HepG2 (cell line): ENCODE measurements at regions not wholly inside any gene's neighbourhood (a gene's known extent, or its start where the extent isn't known, plus 50 kb on each side); places are given as distances from the start of the nearest gene placed in this dataset.

Experiments used
- ATAC-seq: fragments of 200-7000 bp; cut with Tn5 transposase; 3 replicates; pipeline ENCODE4 v1.9.1; 2020; ENCODE audit warnings: mild to moderate bottlenecking, moderate library complexity
- BruUV-seq: library from RNA; stranded (reverse); fragments of 400-500 nt; replicated peaks from 2 replicates; lab custom pipeline; 2021; lab: Mats Ljungman, UMichigan
- CTCF ChIA-PET: fragments of 300-600 bp; formaldehyde crosslinking; extraction: SDS; loops from one replicate; lab custom pipeline; 2021; ENCODE audit warnings: low total read pairs, inconsistent platforms, low intra/inter-chr PET ratio; lab: Yijun Ruan, JAX
- POLR2A ChIA-PET: fragments of 350-600 bp; sonication (Branson Sonifier 250); formaldehyde crosslinking; loops from one replicate; lab custom pipeline; 2020; ENCODE audit warnings: antibody characterized with exemption, inconsistent platforms; lab: Yijun Ruan, JAX
- DNase-seq: peaks from one replicate; pipeline ENCODE4 v3.0.0-alpha.2; 2015; ENCODE audit warnings: low spot score
- FAIRE-seq: peaks from 3 replicates; lab custom pipeline; 2011; peaks lifted over from hg19 to GRCh38; lab: Jason Lieb, UNC
- H2AFZ ChIP-seq: one replicate; pipeline ENCODE4 v1.6.1; 2011; ENCODE audit warnings: low read length, inconsistent platforms
- H3K27ac ChIP-seq: fragments of 300-600 bp; 3 replicates; pipeline ENCODE4 v1.8.0; 2011; ENCODE audit warnings: mixed run types, mild to moderate bottlenecking, mixed read lengths, low read length, inconsistent platforms; ENCODE audit not compliant: insufficient read depth; ENCODE audit errors: extremely low read length
- H3K27me3 ChIP-seq, 2 experiments: fragments of 200-600 bp in 1 of 2; 2 replicates in 1 of 2; 3 replicates in 1 of 2; pipeline versions ENCODE4 v1.6.0 to v1.8.0; 2011; ENCODE audit warnings: low read length in 2 of 2, mild to moderate bottlenecking in 2 of 2, moderate library complexity in 2 of 2, inconsistent platforms in 1 of 2; ENCODE audit not compliant: insufficient read depth in 2 of 2, control insufficient read depth in 1 of 2
- H3K36me3 ChIP-seq, 2 experiments: fragments of 200-600 bp in 1 of 2; replicated peaks in 1 of 2; 2 replicates in 1 of 2; 3 replicates in 1 of 2; pipeline versions ENCODE4 v1.5.1 to v1.8.0; 2011; ENCODE audit warnings: low read length in 2 of 2, inconsistent platforms in 1 of 2; ENCODE audit not compliant: insufficient read depth in 2 of 2, control insufficient read depth in 1 of 2
- H3K4me1 ChIP-seq: 2 replicates; pipeline ENCODE4 v1.5.1; 2012; ENCODE audit warnings: low read length, inconsistent platforms; ENCODE audit not compliant: insufficient read depth
- H3K4me2 ChIP-seq: 2 replicates; pipeline ENCODE4 v1.6.0; 2011; ENCODE audit warnings: low read depth, low read length, inconsistent platforms
- H3K4me3 ChIP-seq, 3 experiments: fragments of 200-600 bp in 1 of 3; sonication (generic), shearing (Covaris generic) in 1 of 3; replicated peaks in 1 of 3; 2 replicates each; pipeline ENCODE4 v1.5.1; 2011 to 2016; ENCODE audit warnings: low read length in 3 of 3, inconsistent platforms in 2 of 3, low read depth in 2 of 3, mild to moderate bottlenecking in 2 of 3, control low read depth in 1 of 3, mixed read lengths in 1 of 3; ENCODE audit not compliant: insufficient read depth in 1 of 3
- H3K79me2 ChIP-seq: one replicate; pipeline ENCODE4 v1.6.1; 2011; ENCODE audit warnings: low read length, inconsistent platforms; ENCODE audit not compliant: insufficient read depth
- H3K9ac ChIP-seq: 2 replicates; pipeline ENCODE4 v1.6.0; 2011; ENCODE audit warnings: mild to moderate bottlenecking, low read depth, low read length, inconsistent platforms; ENCODE audit not compliant: insufficient read depth
- H3K9me3 ChIP-seq: 2 replicates; pipeline ENCODE4 v1.5.1; 2012; ENCODE audit warnings: mild to moderate bottlenecking, low read length
- H4K20me1 ChIP-seq: 2 replicates; pipeline ENCODE4 v1.6.0; 2011; ENCODE audit warnings: inconsistent platforms, mild to moderate bottlenecking, low read length, moderate library complexity; ENCODE audit not compliant: insufficient read depth
- CEBPB ChIP-seq: IDR thresholded peaks from 2 replicates; pipeline ENCODE4 v1.6.1; 2011; ENCODE audit warnings: low read depth, low read length, improper control_type of control experiment, borderline replicate concordance
- GTF3A ChIP-seq: sonication (generic); formaldehyde crosslinking; conservative IDR thresholded peaks from 2 replicates; pipeline ENCODE4 v1.4.0; 2020; ENCODE audit warnings: mild to moderate bottlenecking, missing genetic modification reagents
- NR1H2 ChIP-seq: sonication (generic); formaldehyde crosslinking; IDR thresholded peaks from 2 replicates; pipeline ENCODE4 v1.8.1; 2022; ENCODE audit warnings: low read depth, missing genetic modification reagents, borderline replicate concordance
- PATZ1 ChIP-seq: sonication (generic); formaldehyde crosslinking; IDR thresholded peaks from 2 replicates; pipeline ENCODE4 v1.4.0; 2020; ENCODE audit warnings: missing genetic modification reagents
- PHF20 ChIP-seq: sonication (generic); formaldehyde crosslinking; IDR thresholded peaks from 2 replicates; pipeline ENCODE4 v1.5.0; 2020; ENCODE audit warnings: mild to moderate bottlenecking, missing genetic modification reagents
- PREB ChIP-seq: sonication (generic); formaldehyde crosslinking; IDR thresholded peaks from 2 replicates; pipeline ENCODE4 v1.4.0; 2020; ENCODE audit warnings: missing genetic modification reagents
- RCOR2 ChIP-seq: IDR thresholded peaks from 2 replicates; pipeline ENCODE4 v1.6.1; 2016; ENCODE audit warnings: missing biosample characterization, missing genetic modification reagents
- SRSF9 ChIP-seq: fragments of 200-400 bp; formaldehyde crosslinking; IDR thresholded peaks from 2 replicates; pipeline ENCODE4 v1.6.1; 2018; ENCODE audit warnings: borderline replicate concordance, mild to moderate bottlenecking, low read depth, low read length; ENCODE audit not compliant: insufficient read depth, poor library complexity, severe bottlenecking
- THRA ChIP-seq: sonication (generic); formaldehyde crosslinking; IDR thresholded peaks from 2 replicates; pipeline ENCODE4 v1.4.0; 2020; ENCODE audit warnings: missing genetic modification reagents, borderline replicate concordance
- TSC22D2 ChIP-seq: sonication (generic); formaldehyde crosslinking; IDR thresholded peaks from 2 replicates; pipeline ENCODE4 v1.5.1; 2020; ENCODE audit warnings: missing genetic modification reagents, mild to moderate bottlenecking, borderline replicate concordance
- ZMYM4 ChIP-seq: sonication (generic); formaldehyde crosslinking; IDR thresholded peaks from 2 replicates; pipeline ENCODE4 v1.8.1; 2023; ENCODE audit warnings: mild to moderate bottlenecking, missing genetic modification reagents
- ZNF280D ChIP-seq: sonication (generic); formaldehyde crosslinking; IDR thresholded peaks from 2 replicates; pipeline ENCODE4 v1.5.1; 2020; ENCODE audit warnings: mild to moderate bottlenecking, missing genetic modification reagents
- ZNF329 ChIP-seq: sonication (generic); formaldehyde crosslinking; IDR thresholded peaks from 2 replicates; pipeline ENCODE4 v1.9.0; 2021; ENCODE audit warnings: low read depth, mild to moderate bottlenecking, missing genetic modification reagents
- ZNF441 ChIP-seq: sonication (generic); formaldehyde crosslinking; IDR thresholded peaks from 2 replicates; pipeline ENCODE4 v1.7.0; 2021; ENCODE audit warnings: missing genetic modification reagents, borderline replicate concordance
- ZNF614 ChIP-seq: IDR thresholded peaks from 2 replicates; pipeline ENCODE4 v1.6.1; 2018; ENCODE audit warnings: missing biosample characterization, missing genetic modification reagents, inconsistent platforms, borderline replicate concordance
- ZNF652 ChIP-seq: IDR thresholded peaks from 2 replicates; pipeline ENCODE4 v1.6.1; 2016; ENCODE audit warnings: low read depth, borderline replicate concordance
- ZNF749 ChIP-seq: sonication (generic); formaldehyde crosslinking; IDR thresholded peaks from 2 replicates; pipeline ENCODE4 v1.8.0; 2022; ENCODE audit warnings: mild to moderate bottlenecking, missing genetic modification reagents, moderate library complexity, borderline replicate concordance
- ZNF75D ChIP-seq: sonication (generic); formaldehyde crosslinking; IDR thresholded peaks from 2 replicates; pipeline ENCODE4 v1.8.1; 2023; ENCODE audit warnings: missing genetic modification reagents, mild to moderate bottlenecking, borderline replicate concordance
- WGBS: methylation state at CpG from one replicate; pipeline ENCODE4 v1.1.6; 2017; ENCODE audit warnings: low lambda C conversion rate; 5-methylcytosine and 5-hydroxymethylcytosine counted together
- in situ Hi-C: cut with HindIII; loops from 2 replicates; pipeline ENCODE4 v1.10.0; 2017; ENCODE audit warnings: low pct_unique_long_range_greater_than_20kb; ENCODE audit not compliant: extremely low pct_ligation_motif_present
- intact Hi-C: fragments of 100-400 bp; cut with micrococcal nuclease; formaldehyde crosslinking; loops from one replicate; pipeline ENCODE4 v1.10.0; 2022; ENCODE audit not compliant: unreplicated experiment

GRCh38 chr7:12812111-12812510 is 124.7 kb downstream of the ARL4A start (continued):
- TF ChIP-seq SRSF9 (no peak), ZNF614 (no peak), PATZ1 (CRISPR knock-in tag) (no peak), CEBPB (no peak), ZNF749 (CRISPR knock-in tag) (no peak), THRA (CRISPR knock-in tag) (no peak), ZNF441 (CRISPR knock-in tag) (no peak), NR1H2 (CRISPR knock-in tag) (no peak)

- intact Hi-C loops: no loop called here
- no peak for ATAC-seq
- TF ChIP-seq RCOR2 (CRISPR knock-in tag) (no peak), PREB (no peak), ZNF329 (CRISPR knock-in tag) (no peak), TSC22D2 (CRISPR knock-in tag) (no peak), GTF3A (CRISPR knock-in tag) (no peak), ZMYM4 (CRISPR knock-in tag) (no peak), PHF20 (CRISPR knock-in tag) (no peak), ZNF280D (no peak), ZNF652 (CRISPR knock-in tag) (no peak), ZNF75D (CRISPR knock-in tag) (no peak)
Measured at GRCh38 chr7:12814107-12814506, 126.7 kb downstream of the ARL4A start.

More at GRCh38 chr7:12814107-12814506, 126.7 kb downstream of the ARL4A start:
- WGBS: 5% methylated on average over 2 of the region's 2 CpGs
- Histone ChIP-seq H2AFZ (no peak overlapping the region), H4K20me1 (no peaks in the 10 kb centered on the region), H3K9ac (no peak overlapping the region), H3K79me2 (no peaks in the 10 kb centered on the region), H3K4me3 (no peak overlapping the region), H3K9me3 (no peaks in the 10 kb centered on the region), H3K27me3 (no peaks in the 10 kb centered on the region), H3K36me3 (no peaks in the 10 kb centered on the region), H3K27ac (no peak overlapping the region), H3K4me1 (no peaks in the 10 kb centered on the region), H3K4me2 (no peak overlapping the region)
- in situ Hi-C loops: no loop called here
- ChIA-PET CTCF (no interaction called here), POLR2A (no interaction called here)
- no TSS peak for BruUV-seq
- FAIRE-seq (no peak), DNase-seq (no peak)
